C4-2B (cell line): ENCODE measurements at regions not wholly inside any gene's neighbourhood (a gene's known extent, or its start where the extent isn't known, plus 50 kb on each side); places are given as distances from the start of the nearest gene placed in this dataset.

ENCODE experiments used
- CTCF ChIP-seq: fragments of 450-650 bp; conservative IDR thresholded peaks from 2 replicates; pipeline ENCODE4 v1.5.1; 2017; ENCODE audit warnings: mild to moderate bottlenecking
- ZFX ChIP-seq: fragments of 450-650 bp; IDR thresholded peaks from 2 replicates; pipeline ENCODE4 v1.6.1; 2017

GRCh38 chrX:5695971-5696370 lies 532.7 kb downstream of the NLGN4X start:
- TF ChIP-seq CTCF (no peak), ZFX (no peak)
